HCT116 (cell line): ENCODE measurements at regions not wholly inside any gene's neighbourhood (a gene's known extent, or its start where the extent isn't known, plus 50 kb on each side); places are given as distances from the start of the nearest gene placed in this dataset.

Source experiments
- ATAC-seq: fragments of 200-7000 bp; cut with Tn5 transposase; 2 replicates; pipeline ENCODE4 v1.9.1; 2020; ENCODE audit warnings: mild to moderate bottlenecking, moderate library complexity
- BruUV-seq: library from RNA; stranded (reverse); fragments of 400-500 nt; replicated peaks from 2 replicates; lab custom pipeline; 2021; lab: Mats Ljungman, UMichigan
- CTCF ChIA-PET: fragments of 300-600 bp; sonication (Branson Sonifier 250); formaldehyde crosslinking; loops from one replicate; lab custom pipeline; 2021; ENCODE audit warnings: antibody characterized with exemption; lab: Charles Lee
- POLR2A ChIA-PET: fragments of 300-600, 350-600 bp; sonication (Branson Sonifier 250); formaldehyde crosslinking; loops from one replicate; lab custom pipeline; 2021; ENCODE audit warnings: antibody characterized with exemption; lab: Charles Lee
- RAD21 ChIA-PET, 2 experiments: fragments of 300-600 bp; sonication (Branson Sonifier 250); formaldehyde crosslinking; loops; one replicate each; lab custom pipeline; 2023; ENCODE audit warnings: low total read pairs in 2 of 2; ENCODE audit not compliant: uncharacterized antibody in 2 of 2, unreplicated experiment in 2 of 2, low non-redundant PET in 1 of 2; lab: Charles Lee
- DNase-seq: peaks from one replicate; pipeline ENCODE4 v3.0.0-alpha.2; 2010; ENCODE audit warnings: low read depth, low spot score
- H2AFZ ChIP-seq: fragments of 200-600 bp; shearing (Covaris generic), sonication (generic); 2 replicates; pipeline ENCODE4 v1.6.1; 2017; ENCODE audit warnings: low read depth, mixed run types, mixed read lengths, antibody characterized with exemption, low read length; ENCODE audit not compliant: poor library complexity, severe bottlenecking
- H3K27ac ChIP-seq: 2 replicates; pipeline ENCODE4 v1.5.1; 2012; ENCODE audit warnings: low read depth, low read length
- H3K27me3 ChIP-seq: fragments of 200-600 bp; sonication (generic); 2 replicates; pipeline ENCODE4 v1.6.1; 2016; ENCODE audit warnings: mixed run types, low read length, mixed read lengths; ENCODE audit not compliant: insufficient read depth
- H3K36me3 ChIP-seq, 2 experiments: fragments of 200-500 bp in 1 of 2; fragments of 200-600 bp in 1 of 2; sonication (Bioruptor generic) in 1 of 2; sonication (generic) in 1 of 2; 2 replicates each; pipeline versions ENCODE4 v1.5.1 to v1.6.1; 2014 to 2016; ENCODE audit warnings: low read length in 2 of 2, inconsistent platforms in 1 of 2, mixed read lengths in 1 of 2, mixed run types in 1 of 2; ENCODE audit not compliant: insufficient read depth in 2 of 2, control insufficient read depth in 1 of 2
- H3K4me1 ChIP-seq, 2 experiments: fragments of 200-600 bp in 1 of 2; sonication (generic) in 1 of 2; 2 replicates each; pipeline versions ENCODE4 v1.5.1 to v1.6.1; 2012 to 2017; ENCODE audit warnings: low read length in 2 of 2, inconsistent platforms in 1 of 2, mild to moderate bottlenecking in 1 of 2, mixed read lengths in 1 of 2, mixed run types in 1 of 2, moderate library complexity in 1 of 2; ENCODE audit not compliant: insufficient read depth in 2 of 2, control insufficient read depth in 1 of 2
- H3K4me2 ChIP-seq: fragments of 200-600 bp; sonication (generic); 2 replicates; pipeline ENCODE4 v1.6.1; 2017; ENCODE audit warnings: mixed run types, low read length, mixed read lengths
- H3K4me3 ChIP-seq, 2 experiments: fragments of 200-600 bp in 1 of 2; sonication (generic) in 1 of 2; replicated peaks in 1 of 2; 2 replicates each; pipeline ENCODE4 v1.5.1; 2011 to 2016; ENCODE audit warnings: low read length in 2 of 2, control low read depth in 1 of 2, low read depth in 1 of 2, mild to moderate bottlenecking in 1 of 2, mixed read lengths in 1 of 2, mixed run types in 1 of 2
- H3K79me2 ChIP-seq: fragments of 200-600 bp; sonication (generic); 2 replicates; pipeline ENCODE4 v1.6.1; 2017; ENCODE audit warnings: mild to moderate bottlenecking, mixed run types, low read length, moderate library complexity, mixed read lengths; ENCODE audit not compliant: insufficient read depth
- H3K9ac ChIP-seq: fragments of 200-600 bp; sonication (generic); 2 replicates; pipeline ENCODE4 v1.6.1; 2016; ENCODE audit warnings: low read length, mixed read lengths
- H3K9me2 ChIP-seq: fragments of 200-600 bp; sonication (generic), shearing (Covaris generic); 2 replicates; pipeline ENCODE4 v1.6.1; 2017; ENCODE audit warnings: mixed run types, mild to moderate bottlenecking, moderate library complexity; ENCODE audit not compliant: insufficient read depth
- H3K9me3 ChIP-seq, 2 experiments: fragments of 200-500 bp in 1 of 2; fragments of 200-600 bp in 1 of 2; sonication (Bioruptor generic) in 1 of 2; sonication (generic) in 1 of 2; 2 replicates each; pipeline ENCODE4 v1.6.1; 2014 to 2017; ENCODE audit warnings: low read length in 2 of 2, mixed read lengths in 2 of 2, inconsistent platforms in 1 of 2, low read depth in 1 of 2, mild to moderate bottlenecking in 1 of 2, mixed run types in 1 of 2, moderate library complexity in 1 of 2; ENCODE audit not compliant: control insufficient read depth in 1 of 2, insufficient read depth in 1 of 2
- H4K20me1 ChIP-seq: fragments of 200-600 bp; sonication (generic), shearing (Covaris generic); 2 replicates; pipeline ENCODE4 v1.6.1; 2017; ENCODE audit warnings: mixed run types, mild to moderate bottlenecking, moderate library complexity; ENCODE audit not compliant: insufficient read depth
- ATF3 ChIP-seq: IDR thresholded peaks from 2 replicates; pipeline ENCODE4 v1.6.1; 2012
- CBX3 ChIP-seq: IDR thresholded peaks from 2 replicates; pipeline ENCODE4 v1.6.1; 2012; ENCODE audit warnings: low read depth
- CEBPB ChIP-seq: IDR thresholded peaks from 2 replicates; pipeline ENCODE4 v1.6.1; 2012; ENCODE audit warnings: low read depth
- EGR1 ChIP-seq: IDR thresholded peaks from 2 replicates; pipeline ENCODE4 v1.6.1; 2012; ENCODE audit warnings: low read depth
- ELF1 ChIP-seq: IDR thresholded peaks from 2 replicates; pipeline ENCODE4 v1.6.1; 2012; ENCODE audit warnings: low read depth, borderline replicate concordance
- FOSL1 ChIP-seq: IDR thresholded peaks from 2 replicates; pipeline ENCODE4 v1.6.1; 2012; ENCODE audit warnings: low read depth
- JUND ChIP-seq: IDR thresholded peaks from 2 replicates; pipeline ENCODE4 v1.6.1; 2012
- MAX ChIP-seq: IDR thresholded peaks from 2 replicates; pipeline ENCODE4 v1.6.1; 2012
- POLR2AphosphoS5 ChIP-seq: IDR thresholded peaks from 2 replicates; pipeline ENCODE4 v1.6.1; 2011; ENCODE audit warnings: mild to moderate bottlenecking, low read depth, low read length, moderate library complexity
- SP1 ChIP-seq: IDR thresholded peaks from 2 replicates; pipeline ENCODE4 v1.6.1; 2012; ENCODE audit warnings: low read depth
- YY1 ChIP-seq: IDR thresholded peaks from 2 replicates; pipeline ENCODE4 v1.6.1; 2011; ENCODE audit warnings: low read length, low read depth, moderate library complexity, mild to moderate bottlenecking; ENCODE audit not compliant: insufficient replicate concordance; ENCODE audit errors: extremely low read depth
- ZBTB33 ChIP-seq: IDR thresholded peaks from 2 replicates; pipeline ENCODE4 v1.6.1; 2011; ENCODE audit warnings: mild to moderate bottlenecking, low read length, moderate library complexity; ENCODE audit not compliant: insufficient replicate concordance; ENCODE audit errors: extremely low read depth
- ZFX ChIP-seq: fragments of 450-650 bp; IDR thresholded peaks from 2 replicates; pipeline ENCODE4 v1.6.1; 2017
- ZNF274 ChIP-seq: fragments of 200-500 bp; sonication (Bioruptor generic); IDR thresholded peaks from 2 replicates; pipeline ENCODE4 v1.6.1; 2014; ENCODE audit warnings: mild to moderate bottlenecking, low read depth, low read length, inconsistent platforms
- intact Hi-C: fragments of 100-400 bp; cut with micrococcal nuclease; formaldehyde crosslinking; loops from 2 replicates; pipeline ENCODE4 v1.10.0; 2022
- TF ChIP-seq, protein P1 (sequence below): IDR thresholded peaks from 2 replicates; pipeline ENCODE4 v1.6.1; 2012; ENCODE audit warnings: low read depth

GRCh38 chr11:32331098-32331497 lies 104.2 kb downstream of the WT1 start:
- Histone ChIP-seq H3K4me3 (no peak overlapping the region), H3K9me3 (peaks cover 0 to 6% of the 10 kb centered on the region in 2 experiments; a peak in 1 of 4 replicates), H3K27me3 (no peaks in the 10 kb centered on the region), H3K27ac (no peak overlapping the region), H2AFZ (no peak overlapping the region), H3K79me2 (no peaks in the 10 kb centered on the region), H3K36me3 (no peaks in the 10 kb centered on the region), H3K9me2 (no peaks in the 10 kb centered on the region), H3K9ac (no peak overlapping the region), H3K4me1 (no peaks in the 10 kb centered on the region), H3K4me2 (no peak overlapping the region), H4K20me1 (no peaks in the 10 kb centered on the region)
- TF ChIP-seq YY1 (no peak), ZFX (no peak), EGR1 (no peak)
- intact Hi-C loops = no loop called here
- RAD21 ChIA-PET = no interaction called here
- no peak for ATAC-seq
- POLR2A ChIA-PET = no interaction called here
- CTCF ChIA-PET = no interaction called here
- BruUV-seq = no TSS peak
- DNase-seq = no peak

DNA sequence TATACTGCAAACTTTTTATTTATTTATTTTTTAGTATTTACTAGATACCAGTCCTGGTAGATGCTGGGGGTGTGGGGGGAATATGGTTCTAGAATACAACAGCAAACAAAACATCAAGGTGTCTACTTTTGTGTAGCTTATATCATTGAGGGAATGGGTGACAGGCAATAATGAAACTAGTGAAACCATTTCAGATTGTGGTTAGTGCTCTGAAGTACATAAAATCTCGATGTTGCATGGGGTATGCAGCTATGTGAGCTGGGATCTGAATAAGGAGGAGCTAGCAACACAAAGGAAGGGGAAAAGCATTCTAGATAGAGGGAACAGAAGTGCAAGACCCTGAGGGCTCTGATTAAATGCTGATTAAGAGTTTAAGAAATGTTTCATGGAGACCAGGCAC lies 103.5 kb downstream of the WT1 start:
- Histone ChIP-seq H3K9me3 (peaks cover 0 to 6% of the 10 kb centered on the region in 2 experiments; a peak in 1 of 4 replicates), H3K27ac (no peak overlapping the region), H3K79me2 (no peaks in the 10 kb centered on the region), H3K4me3 (no peak overlapping the region), H3K4me2 (no peak overlapping the region), H3K27me3 (no peaks in the 10 kb centered on the region), H3K9ac (no peak overlapping the region), H3K36me3 (no peaks in the 10 kb centered on the region), H3K9me2 (no peaks in the 10 kb centered on the region), H3K4me1 (no peaks in the 10 kb centered on the region), H4K20me1 (no peaks in the 10 kb centered on the region), H2AFZ (no peak overlapping the region)
- ATAC-seq = no peak
- no TSS peak for BruUV-seq
- POLR2A ChIA-PET = no interaction called here
- RAD21 ChIA-PET = no interaction called here
- no peak for TF ChIP-seq FOSL1
- TF ChIP-seq ZBTB33 = no peak
- TF ChIP-seq ZNF274 = no peak
- no peak for TF ChIP-seq SP1
- TF ChIP-seq, protein P1, sequence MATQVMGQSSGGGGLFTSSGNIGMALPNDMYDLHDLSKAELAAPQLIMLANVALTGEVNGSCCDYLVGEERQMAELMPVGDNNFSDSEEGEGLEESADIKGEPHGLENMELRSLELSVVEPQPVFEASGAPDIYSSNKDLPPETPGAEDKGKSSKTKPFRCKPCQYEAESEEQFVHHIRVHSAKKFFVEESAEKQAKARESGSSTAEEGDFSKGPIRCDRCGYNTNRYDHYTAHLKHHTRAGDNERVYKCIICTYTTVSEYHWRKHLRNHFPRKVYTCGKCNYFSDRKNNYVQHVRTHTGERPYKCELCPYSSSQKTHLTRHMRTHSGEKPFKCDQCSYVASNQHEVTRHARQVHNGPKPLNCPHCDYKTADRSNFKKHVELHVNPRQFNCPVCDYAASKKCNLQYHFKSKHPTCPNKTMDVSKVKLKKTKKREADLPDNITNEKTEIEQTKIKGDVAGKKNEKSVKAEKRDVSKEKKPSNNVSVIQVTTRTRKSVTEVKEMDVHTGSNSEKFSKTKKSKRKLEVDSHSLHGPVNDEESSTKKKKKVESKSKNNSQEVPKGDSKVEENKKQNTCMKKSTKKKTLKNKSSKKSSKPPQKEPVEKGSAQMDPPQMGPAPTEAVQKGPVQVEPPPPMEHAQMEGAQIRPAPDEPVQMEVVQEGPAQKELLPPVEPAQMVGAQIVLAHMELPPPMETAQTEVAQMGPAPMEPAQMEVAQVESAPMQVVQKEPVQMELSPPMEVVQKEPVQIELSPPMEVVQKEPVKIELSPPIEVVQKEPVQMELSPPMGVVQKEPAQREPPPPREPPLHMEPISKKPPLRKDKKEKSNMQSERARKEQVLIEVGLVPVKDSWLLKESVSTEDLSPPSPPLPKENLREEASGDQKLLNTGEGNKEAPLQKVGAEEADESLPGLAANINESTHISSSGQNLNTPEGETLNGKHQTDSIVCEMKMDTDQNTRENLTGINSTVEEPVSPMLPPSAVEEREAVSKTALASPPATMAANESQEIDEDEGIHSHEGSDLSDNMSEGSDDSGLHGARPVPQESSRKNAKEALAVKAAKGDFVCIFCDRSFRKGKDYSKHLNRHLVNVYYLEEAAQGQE = no peak
- TF ChIP-seq MAX = no peak
- no peak for TF ChIP-seq EGR1
- no peak for TF ChIP-seq POLR2AphosphoS5
- TF ChIP-seq CBX3 = no peak
- no peak for TF ChIP-seq ATF3
- no peak for TF ChIP-seq ELF1
- TF ChIP-seq JUND = no peak
- TF ChIP-seq CEBPB = no peak
- intact Hi-C loops = no loop called here
- CTCF ChIA-PET = no interaction called here
- DNase-seq = no peak
